AML-193 (cell line): ENCODE measurements at regions not wholly inside any gene's neighbourhood (a gene's known extent, or its start where the extent isn't known, plus 50 kb on each side); places are given as distances from the start of the nearest gene placed in this dataset.

Source experiments
- DNase-seq, 2 experiments: peaks; one replicate each; lab custom pipeline; 2025; lab: John Stamatoyannopoulos, UW

DNA sequence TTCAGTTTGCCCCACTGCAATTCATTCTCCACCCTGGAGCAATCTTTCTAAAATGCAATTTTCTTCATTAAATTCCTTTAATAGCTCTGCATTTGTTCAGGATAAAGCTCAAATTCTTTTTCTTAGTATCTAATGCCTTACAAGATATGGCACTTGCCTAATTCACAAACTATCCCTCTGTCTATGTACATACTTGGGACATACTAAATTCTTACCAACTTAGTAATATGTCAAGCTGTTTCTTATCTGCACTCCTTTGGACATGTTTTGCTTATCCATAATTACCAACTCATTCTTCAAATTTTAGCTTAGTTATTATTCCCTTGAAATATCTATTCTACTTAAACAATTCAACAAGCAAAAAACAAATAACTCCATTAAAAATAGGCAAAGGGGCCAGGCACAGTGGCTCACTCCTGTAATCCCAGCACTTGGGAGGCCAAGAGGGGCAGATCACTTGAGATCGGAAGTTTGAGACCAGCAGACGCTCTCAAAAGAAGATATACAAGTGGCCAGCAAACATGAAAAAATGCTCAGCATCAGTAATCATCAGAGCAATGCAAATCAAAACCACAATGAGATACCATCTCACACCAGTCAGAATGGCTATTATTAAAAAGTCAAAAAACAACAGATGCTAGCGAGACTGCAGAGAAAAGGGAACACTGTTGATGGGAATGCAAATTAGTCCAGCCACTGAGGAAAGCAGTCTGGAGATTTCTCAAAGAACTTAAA lies 96.9 kb downstream of the FAM76B start:
- no peak for DNase-seq

DNA sequence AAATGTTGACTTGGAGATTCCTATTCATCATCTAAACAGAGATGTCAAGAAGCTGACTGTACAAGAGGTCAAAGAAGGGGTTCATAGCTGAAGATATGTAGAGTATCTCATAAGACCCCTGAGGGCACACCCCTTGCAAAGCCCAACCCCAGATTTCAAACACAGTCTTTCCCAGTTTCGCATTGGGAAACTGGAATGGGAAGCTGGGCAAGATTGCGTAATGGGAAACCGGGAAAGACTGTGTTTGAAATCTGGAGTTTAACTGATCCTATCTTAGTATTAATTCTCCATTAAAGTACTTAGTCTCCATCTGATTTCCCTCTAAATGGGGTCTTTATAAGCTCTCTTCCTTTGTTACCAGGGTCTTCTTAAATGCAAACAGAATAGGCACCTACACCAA lies 99.5 kb downstream of the FAM76B start:
- DNase-seq, result no peak

GRCh38 chr11:95688501-95689222 lies 100.9 kb downstream of the FAM76B start:
- DNase-seq, result no peak

DNA sequence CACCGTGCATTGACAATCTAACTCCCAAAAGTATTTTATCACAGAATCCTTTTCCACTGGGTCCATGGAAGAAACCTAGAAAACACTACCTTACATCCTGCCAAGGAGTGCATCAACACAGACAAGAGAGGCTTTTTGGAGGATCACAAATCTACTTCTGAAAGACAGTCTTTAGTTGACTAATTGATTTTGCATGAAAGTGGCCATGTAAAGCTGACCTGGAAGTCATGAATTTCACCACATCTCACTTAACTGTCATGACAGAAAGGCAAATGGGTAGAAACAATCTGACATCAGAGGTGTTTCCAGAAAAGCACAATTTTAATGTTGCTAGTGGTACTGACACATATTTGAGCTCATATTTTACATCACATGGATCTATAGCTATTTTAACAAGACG lies 101.6 kb downstream of the FAM76B start:
- no peak for DNase-seq

DNA sequence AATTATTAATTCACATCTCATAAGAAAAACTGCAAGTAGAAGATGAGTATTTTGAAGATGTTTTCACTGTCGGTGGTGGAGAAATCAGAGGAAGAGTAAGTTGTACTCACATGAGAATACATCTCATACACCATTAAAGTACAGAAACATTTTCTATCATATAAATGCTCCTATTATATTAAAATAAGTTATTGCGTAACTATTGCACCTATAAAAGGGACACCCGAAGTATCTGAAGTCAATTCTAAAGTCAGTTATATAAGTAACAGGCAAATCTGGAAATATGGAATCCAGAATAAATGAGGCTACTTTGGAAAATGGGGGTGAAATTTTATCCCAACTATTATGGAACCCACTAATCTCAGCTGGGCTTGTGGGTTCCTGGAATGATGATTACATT lies 103.3 kb downstream of the FAM76B start:
- DNase-seq, result no peak

DNA sequence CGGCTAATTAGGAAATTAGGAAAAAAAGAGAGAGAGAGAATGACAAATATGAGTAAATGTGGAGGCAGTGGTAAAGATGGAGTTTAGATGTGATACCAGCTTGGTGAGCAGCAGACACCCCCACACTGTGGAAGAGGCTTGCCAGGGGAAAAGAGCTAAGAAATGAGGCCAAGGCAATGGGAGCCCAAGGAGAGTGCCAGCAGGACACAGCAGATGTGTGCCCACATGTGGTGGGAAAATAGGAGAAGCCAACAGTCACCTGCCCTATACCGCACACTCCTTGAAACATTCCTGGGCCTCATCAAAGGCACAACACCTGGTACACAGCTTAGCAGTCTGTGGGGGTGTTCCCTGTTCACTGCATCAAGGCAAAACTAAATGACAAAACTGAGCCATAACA lies 104.9 kb downstream of the FAM76B start:
- DNase-seq, result no peak

DNA sequence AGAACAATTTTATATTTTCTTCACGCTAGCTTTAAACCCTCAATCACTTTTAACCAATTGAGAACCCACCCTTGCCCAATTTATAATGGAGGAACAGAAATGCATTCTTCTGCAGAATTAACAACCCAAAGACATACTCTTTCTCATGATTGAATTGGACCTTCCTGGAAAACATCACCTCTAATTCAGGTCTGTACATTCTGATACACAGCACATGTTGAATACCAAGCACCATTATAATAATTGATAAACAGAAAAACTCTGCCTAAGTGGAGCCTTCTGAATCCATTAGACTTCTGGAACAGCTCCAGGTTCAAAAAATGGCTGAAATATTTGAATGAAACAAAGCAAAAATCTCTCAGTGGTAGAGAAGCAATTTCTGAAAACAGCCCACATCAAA lies 105.4 kb downstream of the FAM76B start:
- no peak for DNase-seq

DNA sequence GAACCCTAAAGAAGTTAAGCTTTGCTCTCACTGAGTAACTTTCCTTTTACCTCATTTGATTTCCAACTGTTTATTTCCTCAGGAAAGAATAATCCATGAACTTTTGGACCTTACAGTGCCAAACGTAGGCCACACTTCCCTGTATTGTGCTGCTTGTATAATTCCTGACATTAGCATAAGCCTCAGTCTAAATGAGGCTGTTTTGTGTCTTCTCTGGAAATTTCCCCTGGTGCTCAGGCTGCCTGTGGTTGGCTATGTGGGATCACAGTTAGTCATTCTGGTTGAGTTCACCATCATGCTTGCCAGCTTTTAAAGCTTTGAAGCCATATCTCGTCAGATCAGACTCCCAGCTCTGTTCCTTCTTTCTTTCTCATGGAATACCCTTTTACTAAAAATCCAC lies 107.0 kb downstream of the FAM76B start:
- no peak for DNase-seq

DNA sequence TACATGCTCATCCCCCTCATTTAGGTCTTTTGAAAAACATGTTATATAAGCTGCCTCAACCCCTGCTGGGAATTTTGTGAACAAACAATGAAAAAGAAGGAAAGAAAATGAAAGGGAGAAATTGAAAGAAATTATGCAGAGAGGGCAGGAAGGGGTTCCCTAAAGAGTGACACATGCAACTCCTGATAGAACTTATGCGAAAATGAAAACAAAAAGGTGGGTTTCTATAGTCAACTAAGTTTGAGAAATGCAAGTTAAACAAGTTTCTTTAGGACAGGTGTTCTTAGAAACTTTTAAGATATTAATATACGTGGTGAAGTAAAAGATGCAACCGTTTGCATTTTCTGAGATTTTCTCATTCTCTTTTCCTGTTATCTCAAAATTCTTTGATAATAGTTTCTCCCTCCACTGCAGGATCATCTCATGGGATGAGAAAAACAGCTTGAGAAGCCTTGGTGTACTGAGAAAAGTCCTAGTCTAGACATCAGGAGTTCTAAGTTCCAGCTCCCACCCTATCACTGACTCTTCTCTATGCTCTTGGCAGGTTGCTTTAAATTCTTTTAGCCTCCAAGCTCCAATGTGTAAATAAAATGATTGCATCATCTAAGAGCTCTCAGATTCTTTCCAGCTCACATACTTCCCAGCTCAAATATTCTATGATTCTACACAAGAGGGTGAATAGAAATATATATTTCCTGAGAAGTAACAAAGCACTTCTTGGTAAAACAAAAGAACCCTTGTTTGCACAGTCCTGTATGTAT lies 109.2 kb downstream of the FAM76B start:
- no peak for DNase-seq

DNA sequence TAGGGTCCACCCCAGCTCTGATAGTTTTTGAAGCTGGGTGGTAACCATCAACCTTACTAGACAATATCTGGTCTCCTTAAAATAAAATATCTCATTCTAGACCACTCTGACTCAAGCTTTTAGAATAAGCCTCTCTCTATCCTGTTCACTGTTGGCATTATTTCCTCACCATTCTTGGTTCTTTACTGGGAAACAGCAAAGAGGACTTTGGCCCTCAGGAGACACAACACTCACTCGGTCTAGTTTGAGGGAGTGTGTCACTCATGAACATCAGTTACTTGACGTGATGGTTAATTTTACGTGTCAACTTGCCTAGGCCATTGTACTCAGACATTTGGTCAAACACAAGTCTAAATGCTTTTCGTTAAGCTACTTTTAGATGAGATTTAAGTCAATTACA lies 110.6 kb downstream of the FAM76B start:
- no peak for DNase-seq

DNA sequence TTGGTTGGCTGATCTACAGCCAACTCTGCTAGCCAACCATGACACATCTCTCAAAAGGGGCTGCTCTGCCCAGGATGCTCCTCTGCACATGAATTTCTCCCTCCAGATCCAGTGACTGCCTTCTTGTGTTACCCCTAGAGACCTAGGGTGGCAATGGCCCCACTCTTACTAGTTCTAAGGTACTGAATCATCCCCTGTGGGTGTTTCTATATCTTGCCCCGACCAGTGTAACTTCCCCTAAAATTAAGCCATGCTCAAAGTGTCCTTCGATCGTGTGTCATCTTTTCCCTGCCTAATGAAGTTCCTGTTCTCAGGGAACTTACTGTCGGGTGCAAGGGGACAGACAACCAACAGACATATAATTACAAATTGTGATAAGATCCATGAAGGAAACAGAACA lies 113.3 kb downstream of the FAM76B start:
- no peak for DNase-seq

DNA sequence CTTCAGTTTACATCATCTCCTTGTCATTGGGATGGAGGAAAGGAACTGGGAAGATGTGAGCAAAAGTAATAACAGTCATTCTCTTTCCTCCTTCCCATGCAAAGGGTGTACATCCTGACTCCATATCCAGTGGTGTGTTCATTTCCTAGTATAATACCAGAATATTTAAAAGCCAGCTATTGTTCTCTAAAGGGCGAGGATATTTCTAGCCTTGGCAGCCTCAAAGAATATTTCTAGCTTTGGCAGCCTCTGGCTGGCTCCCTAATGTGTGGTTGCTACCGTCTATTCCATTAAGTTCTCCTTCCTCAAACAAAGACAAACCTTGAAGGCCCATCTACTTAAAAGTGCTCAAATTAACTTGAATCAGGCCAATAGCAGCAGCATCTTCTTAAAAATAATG lies 114.0 kb downstream of the FAM76B start:
- no peak for DNase-seq

- no peak for DNase-seq
These were observed 114.8 kb downstream of the FAM76B start for GRCh38 chr11:95674657-95675358.

DNA sequence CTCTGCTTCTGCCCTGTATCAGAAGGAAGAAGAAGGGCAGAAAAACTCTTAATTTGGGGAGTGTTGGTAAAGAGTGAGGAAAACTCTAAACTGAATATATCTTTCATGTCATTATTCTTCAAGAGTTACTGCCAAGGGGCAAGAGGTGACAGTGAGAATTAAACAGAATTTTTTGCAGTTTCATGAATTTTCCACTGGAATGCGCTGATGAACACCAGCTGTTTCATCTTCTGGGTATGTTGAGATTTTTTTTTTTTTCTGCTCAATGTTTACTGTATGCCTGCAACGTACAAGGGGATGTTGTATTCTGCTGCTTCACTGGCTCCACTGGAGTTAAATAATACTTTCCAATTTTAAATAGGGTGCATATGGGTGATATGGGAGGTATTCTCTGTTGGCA lies 117.8 kb downstream of the FAM76B start:
- no peak for DNase-seq

GRCh38 chr11:95668131-95668530 lies 121.5 kb downstream of the FAM76B start:
- DNase-seq, result no peak

GRCh38 chr11:95661162-95661561 lies 128.4 kb downstream of the FAM76B start:
- DNase-seq, result no peak

DNA sequence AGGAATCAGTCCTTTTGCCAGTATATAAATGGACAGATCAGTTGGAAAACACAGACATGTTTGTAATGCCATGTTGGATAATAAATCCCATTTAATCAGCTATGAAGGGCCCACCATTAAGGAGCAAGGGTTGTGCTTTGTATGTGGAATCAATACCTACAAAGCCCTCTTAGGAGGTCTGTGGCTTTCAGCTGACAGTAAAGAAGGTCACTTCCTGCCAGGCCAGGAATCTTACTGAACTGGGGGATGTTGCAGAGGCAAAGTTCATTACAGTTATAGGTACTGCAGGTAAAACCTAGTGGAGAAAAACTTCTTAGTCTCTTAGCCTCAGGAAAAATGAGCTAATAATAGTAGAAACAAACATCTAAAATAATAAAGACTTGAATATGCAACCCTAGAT lies 129.5 kb downstream of the FAM76B start:
- no peak for DNase-seq

- DNase-seq, result no peak
These were observed 130.5 kb downstream of the FAM76B start for GRCh38 chr11:95659088-95659487.

DNA sequence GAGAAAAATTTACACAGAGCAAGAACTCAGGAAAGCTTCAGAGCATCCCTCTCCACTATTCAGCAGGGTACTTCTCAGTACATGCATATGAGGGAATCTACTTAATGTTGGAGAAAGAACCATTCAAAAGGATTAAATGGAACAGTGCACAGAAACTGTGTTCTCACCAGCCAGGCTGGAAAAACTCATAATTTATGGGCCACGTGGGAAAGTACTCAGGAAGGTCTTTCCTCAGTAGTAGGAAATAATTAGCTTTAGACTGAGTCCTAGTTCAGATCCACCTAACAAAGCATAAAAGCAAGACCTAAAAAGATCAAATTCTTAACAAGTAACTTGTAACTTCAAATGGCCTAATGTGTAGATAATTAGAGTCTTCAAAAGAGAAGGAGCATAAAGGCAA lies 134.0 kb downstream of the FAM76B start:
- DNase-seq, result no peak

- DNase-seq, result no peak
These were observed 135.9 kb downstream of the FAM76B start for GRCh38 chr11:95653680-95654079.

- no peak for DNase-seq
These were observed 136.5 kb downstream of the FAM76B start for GRCh38 chr11:95653099-95653498.

GRCh38 chr11:95652002-95652472 lies 137.5 kb downstream of the FAM76B start:
- DNase-seq, result no peak
